MM.1S (cell line): ENCODE measurements at regions not wholly inside any gene's neighbourhood (a gene's known extent, or its start where the extent isn't known, plus 50 kb on each side); places are given as distances from the start of the nearest gene placed in this dataset.

Experiments
- CTCF ChIP-seq: fragments of 300-600 bp; sonication (generic); IDR thresholded peaks from 2 replicates; pipeline ENCODE4 v1.5.1; 2016; ENCODE audit warnings: antibody characterized with exemption, low read length, mixed read lengths
- EZH2 ChIP-seq: fragments of 300-600 bp; sonication (generic); optimal IDR thresholded peaks from 2 replicates; pipeline ENCODE3; 2017; ENCODE audit warnings: low read depth, mild to moderate bottlenecking, antibody characterized with exemption, low read length, mixed read lengths
- EZH2phosphoT487 ChIP-seq: fragments of 300-600 bp; sonication (generic); IDR thresholded peaks from 2 replicates; pipeline ENCODE4 v1.6.1; 2018; ENCODE audit warnings: antibody characterized with exemption, low read length

GRCh38 chr10:4701016-4701415, 125.0 kb upstream of the AKR1E2 start:
- TF ChIP-seq CTCF (no peak), EZH2 (no peak), EZH2phosphoT487 (no peak)
